H1 (cell line): ENCODE measurements at regions not wholly inside any gene's neighbourhood (a gene's known extent, or its start where the extent isn't known, plus 50 kb on each side); places are given as distances from the start of the nearest gene placed in this dataset.

Experiments
- CTCF ChIA-PET: fragments of 300-600 bp; sonication (Branson Sonifier 250); formaldehyde crosslinking; loops from one replicate; lab custom pipeline; 2021; ENCODE audit not compliant: partially characterized antibody; lab: Charles Lee
- POLR2A ChIA-PET: fragments of 300-600 bp; sonication (Branson Sonifier 250); formaldehyde crosslinking; loops from one replicate; lab custom pipeline; 2021; ENCODE audit warnings: inconsistent platforms; ENCODE audit not compliant: partially characterized antibody; lab: Charles Lee
- DNase-seq, 2 experiments: peaks; one replicate each; pipeline versions ENCODE4 v3.0.0 to v3.0.0-alpha.2; 2010 to 2022; ENCODE audit warnings: low spot score in 2 of 2, low read depth in 1 of 2, mixed read lengths in 1 of 2
- FAIRE-seq: peaks from 2 replicates; lab custom pipeline; 2011; peaks lifted over from hg19 to GRCh38; lab: Jason Lieb, UNC
- H2AFZ ChIP-seq: 2 replicates; pipeline ENCODE4 v1.8.1; 2012; ENCODE audit warnings: low read length, inconsistent platforms
- H2AK5ac ChIP-seq: 2 replicates; pipeline ENCODE4 v1.6.1; 2013; ENCODE audit warnings: low read depth, low read length
- H2BK120ac ChIP-seq: replicated peaks from 2 replicates; pipeline ENCODE3; 2013; ENCODE audit warnings: low read depth, low read length, inconsistent platforms
- H2BK12ac ChIP-seq: 2 replicates; pipeline ENCODE4 v1.6.1; 2013; ENCODE audit warnings: low read depth, low read length
- H2BK15ac ChIP-seq: 2 replicates; pipeline ENCODE4 v1.6.1; 2013; ENCODE audit warnings: low read length
- H2BK20ac ChIP-seq: 2 replicates; pipeline ENCODE4 v1.6.1; 2013; ENCODE audit warnings: low read length
- H2BK5ac ChIP-seq: 2 replicates; pipeline ENCODE4 v1.6.1; 2013; ENCODE audit warnings: low read depth, low read length
- H3K14ac ChIP-seq: 2 replicates; pipeline ENCODE4 v1.6.1; 2013; ENCODE audit warnings: inconsistent platforms; ENCODE audit not compliant: insufficient read length
- H3K18ac ChIP-seq: 2 replicates; pipeline ENCODE4 v1.6.1; 2013; ENCODE audit warnings: low read length; ENCODE audit errors: extremely low read depth
- H3K23ac ChIP-seq: 2 replicates; pipeline ENCODE4 v1.6.1; 2013; ENCODE audit warnings: inconsistent platforms; ENCODE audit not compliant: insufficient read length
- H3K23me2 ChIP-seq: 2 replicates; pipeline ENCODE4 v1.6.1; 2013; ENCODE audit warnings: low read depth, low read length
- H3K27ac ChIP-seq: 2 replicates; pipeline ENCODE4 v1.6.1; 2011; ENCODE audit warnings: low read depth, low read length, inconsistent platforms
- H3K27me3 ChIP-seq, 4 experiments: replicated peaks in 1 of 4; 1 replicate in 1 of 4; 2 replicates in 3 of 4; pipeline versions ENCODE4 v1.6.1 to v1.8.1; 2011 to 2013; ENCODE audit warnings: low read length in 3 of 4, mild to moderate bottlenecking in 3 of 4, inconsistent platforms in 2 of 4, mixed read lengths in 2 of 4, moderate library complexity in 1 of 4; ENCODE audit not compliant: control insufficient read depth in 3 of 4, insufficient read depth in 3 of 4; ENCODE audit errors: extremely low read depth in 1 of 4
- H3K36me3 ChIP-seq, 4 experiments: 2 replicates each; pipeline versions ENCODE4 v1.6.1 to v1.8.1; 2011 to 2013; ENCODE audit warnings: mild to moderate bottlenecking in 4 of 4, low read length in 3 of 4, moderate library complexity in 2 of 4, control low read depth in 1 of 4, inconsistent platforms in 1 of 4; ENCODE audit not compliant: insufficient read depth in 4 of 4, control insufficient read depth in 2 of 4
- H3K4ac ChIP-seq: replicated peaks from 2 replicates; pipeline ENCODE3; 2013; ENCODE audit warnings: low read length, low read depth, mixed read lengths, inconsistent platforms; ENCODE audit not compliant: insufficient read length
- H3K4me1 ChIP-seq, 4 experiments: replicated peaks in 1 of 4; 1 replicate in 1 of 4; 2 replicates in 3 of 4; pipeline versions ENCODE4 v1.6.1 to v1.8.1; 2011 to 2013; ENCODE audit warnings: low read length in 3 of 4, inconsistent platforms in 2 of 4, mixed read lengths in 1 of 4; ENCODE audit not compliant: insufficient read depth in 4 of 4, control insufficient read depth in 3 of 4
- H3K4me2 ChIP-seq, 2 experiments: 2 replicates each; pipeline versions ENCODE4 v1.6.1 to v1.8.1; 2011 to 2013; ENCODE audit warnings: low read depth in 2 of 2, low read length in 2 of 2, control low read depth in 1 of 2, inconsistent platforms in 1 of 2, mild to moderate bottlenecking in 1 of 2; ENCODE audit not compliant: insufficient read depth in 1 of 2
- H3K4me3 ChIP-seq, 4 experiments: fragments of 200-600, 300-600 bp in 1 of 4; sonication (generic), shearing (Covaris generic), sonication (Bioruptor Twin) in 1 of 4; 2 replicates each; pipeline versions ENCODE4 v1.5.1 to v1.8.1; 2011 to 2016; ENCODE audit warnings: low read length in 4 of 4, low read depth in 3 of 4, control low read depth in 2 of 4, inconsistent platforms in 2 of 4, mild to moderate bottlenecking in 2 of 4, mixed read lengths in 1 of 4, moderate library complexity in 1 of 4; ENCODE audit not compliant: insufficient read depth in 2 of 4; ENCODE audit errors: extremely low read depth in 1 of 4
- H3K56ac ChIP-seq: replicated peaks from 2 replicates; pipeline ENCODE3; 2013; ENCODE audit warnings: low read depth, mild to moderate bottlenecking, mixed read lengths, low read length, inconsistent platforms; ENCODE audit not compliant: insufficient read length
- H3K79me1 ChIP-seq: 2 replicates; pipeline ENCODE4 v1.6.1; 2013; ENCODE audit warnings: low read depth, low read length, control low read depth
- H3K79me2 ChIP-seq, 2 experiments: 2 replicates each; pipeline versions ENCODE4 v1.6.1 to v1.8.1; 2012 to 2013; ENCODE audit warnings: low read length in 2 of 2, mild to moderate bottlenecking in 2 of 2, inconsistent platforms in 1 of 2; ENCODE audit not compliant: insufficient read depth in 2 of 2, control insufficient read depth in 1 of 2
- H3K9ac ChIP-seq, 4 experiments: replicated peaks in 1 of 4; 1 replicate in 1 of 4; 2 replicates in 3 of 4; pipeline versions ENCODE4 v1.6.1 to v1.8.1; 2011 to 2013; ENCODE audit warnings: low read depth in 3 of 4, low read length in 3 of 4, control low read depth in 2 of 4, mild to moderate bottlenecking in 2 of 4, moderate library complexity in 2 of 4, inconsistent platforms in 1 of 4; ENCODE audit errors: extremely low read depth in 1 of 4
- H3K9me3 ChIP-seq, 2 experiments: 2 replicates each; pipeline versions ENCODE4 v1.6.1 to v1.8.1; 2012 to 2013; ENCODE audit warnings: mild to moderate bottlenecking in 2 of 2, moderate library complexity in 2 of 2, control low read depth in 1 of 2, inconsistent platforms in 1 of 2, low read depth in 1 of 2, low read length in 1 of 2, mixed read lengths in 1 of 2; ENCODE audit not compliant: insufficient read depth in 2 of 2
- H4K20me1 ChIP-seq, 2 experiments: replicated peaks in 1 of 2; 2 replicates each; pipeline versions ENCODE3 to v1.8.1; 2011 to 2013; ENCODE audit warnings: inconsistent platforms in 2 of 2, low read length in 2 of 2, mild to moderate bottlenecking in 1 of 2; ENCODE audit not compliant: insufficient read depth in 2 of 2, control insufficient read depth in 1 of 2
- H4K5ac ChIP-seq: 2 replicates; pipeline ENCODE4 v1.6.1; 2013; ENCODE audit warnings: low read length, low read depth, mixed read lengths, inconsistent platforms; ENCODE audit not compliant: insufficient read length
- H4K8ac ChIP-seq: 2 replicates; pipeline ENCODE4 v1.8.0; 2013; ENCODE audit warnings: mild to moderate bottlenecking, moderate library complexity, low read length, inconsistent platforms; ENCODE audit not compliant: insufficient read depth; ENCODE audit errors: extremely low read depth
- H4K91ac ChIP-seq: replicated peaks from 2 replicates; pipeline ENCODE3; 2013; ENCODE audit warnings: low read length, mixed read lengths, inconsistent platforms; ENCODE audit not compliant: insufficient read length
- BACH1 ChIP-seq: IDR thresholded peaks from 2 replicates; pipeline ENCODE4 v1.6.1; 2012; ENCODE audit warnings: low read length, improper control_type of control experiment
- BCL11A ChIP-seq, 2 experiments: IDR thresholded peaks; one replicate each; pipeline ENCODE4 v1.6.1; 2011; ENCODE audit warnings: low read depth in 2 of 2, low read length in 2 of 2, mild to moderate bottlenecking in 2 of 2
- MAFK ChIP-seq: IDR thresholded peaks from 2 replicates; pipeline ENCODE4 v1.6.1; 2012; ENCODE audit warnings: low read depth, mild to moderate bottlenecking, improper control_type of control experiment, low read length
- TBP ChIP-seq: IDR thresholded peaks from 2 replicates; pipeline ENCODE4 v1.6.1; 2011; ENCODE audit warnings: low read depth, low read length, improper control_type of control experiment
- WGBS, 2 experiments: shearing (Covaris generic) in 1 of 2; methylation state at CpG; one replicate each; pipeline versions ENCODE4 v1.1.6 to v1.1.7; 2013 to 2015; ENCODE audit warnings: low lambda C conversion rate in 2 of 2, mixed read lengths in 2 of 2, inconsistent platforms in 1 of 2, low coverage in 1 of 2, missing lambda C conversion rate in 1 of 2; ENCODE audit not compliant: insufficient replicate concordance in 2 of 2, insufficient coverage in 1 of 2, insufficient read length in 1 of 2; ENCODE audit errors: extremely low coverage in 1 of 2, missing lambda C conversion rate in 1 of 2; 5-methylcytosine and 5-hydroxymethylcytosine counted together

GRCh38 chr1:30198451-30198760 is 525.0 kb downstream of the MATN1 start:
- Histone ChIP-seq H2BK5ac (no peak overlapping the region), H3K4me1 (no peaks in the 10 kb centered on the region), H3K4me2 (no peak overlapping the region), H3K9me3 (peaks cover 0 to 10% of the 10 kb centered on the region in 2 experiments; a peak in 2 of 4 replicates), H3K23ac (no peak overlapping the region), H3K27ac (no peak overlapping the region), H3K9ac (no peak overlapping the region), H3K79me2 (no peaks in the 10 kb centered on the region), H3K4ac (no peak overlapping the region), H3K14ac (no peak overlapping the region), H2BK15ac (no peak overlapping the region), H2BK120ac (no peak overlapping the region), H3K23me2 (no peaks in the 10 kb centered on the region), H2AFZ (no peak overlapping the region), H3K36me3 (no peaks in the 10 kb centered on the region), H2AK5ac (no peak overlapping the region), H4K8ac (no peak overlapping the region), H3K79me1 (no peaks in the 10 kb centered on the region), H3K18ac (no peak overlapping the region), H4K5ac (no peak overlapping the region), H4K91ac (no peak overlapping the region), H3K56ac (no peak overlapping the region), H3K27me3 (no peaks in the 10 kb centered on the region), H2BK12ac (no peak overlapping the region), H2BK20ac (no peak overlapping the region), H4K20me1 (no peaks in the 10 kb centered on the region), H3K4me3 (no peak overlapping the region)
- FAIRE-seq: no peak
- no peak for DNase-seq
- no peak for TF ChIP-seq BCL11A (IDR thresholded peaks at IDR 0.05; ENCODE audit: low read depth in 2 of 2, low read length in 2 of 2)
- no peak for TF ChIP-seq BACH1
- TF ChIP-seq MAFK: no peak
- TF ChIP-seq TBP: no peak
- WGBS, 2 experiments: 68% methylated on average over 2 of the region's 2 CpGs; no CpG with 5 or more reads in 1 of the 2 experiments
- ChIA-PET POLR2A (no interaction called here), CTCF (no interaction called here)
